Activated naive CD4-positive, alpha-beta T cell treated with anti-CD3 and anti-CD28 coated beads for 36 hours (primary cell): ENCODE measurements at regions not wholly inside any gene's neighbourhood (a gene's known extent, or its start where the extent isn't known, plus 50 kb on each side); places are given as distances from the start of the nearest gene placed in this dataset.
"Not testable (repeated sequence)": the region's sequence is repeated elsewhere in the genome, so short reads cannot be mapped to it uniquely, and the experiment has no call there.

ENCODE experiments used
- CTCF ChIA-PET: fragments of 350-600 bp; sonication (Branson Sonifier 250); formaldehyde crosslinking; loops from one replicate; lab custom pipeline; 2021; ENCODE audit warnings: antibody characterized with exemption; lab: Charles Lee
- DNase-seq: peaks from one replicate; pipeline ENCODE4 v3.0.0-alpha.2; 2020
- H3K27ac Mint-ChIP-seq: one replicate; pipeline ENCODE4 v1.8.0; 2021; ENCODE audit warnings: mild to moderate bottlenecking, mixed read lengths
- H3K27me3 Mint-ChIP-seq: one replicate; pipeline ENCODE4 v1.8.0; 2021; ENCODE audit warnings: low read depth, mixed read lengths
- H3K36me3 Mint-ChIP-seq: one replicate; pipeline ENCODE4 v1.8.0; 2021; ENCODE audit warnings: low read depth, mixed read lengths
- H3K4me1 Mint-ChIP-seq: one replicate; pipeline ENCODE4 v1.8.0; 2021; ENCODE audit warnings: low read depth, mixed read lengths
- H3K4me3 Mint-ChIP-seq: one replicate; pipeline ENCODE4 v1.8.0; 2021; ENCODE audit warnings: mild to moderate bottlenecking, moderate library complexity, mixed read lengths
- H3K9me3 Mint-ChIP-seq: one replicate; pipeline ENCODE4 v1.8.0; 2021; ENCODE audit warnings: mixed read lengths
- intact Hi-C: fragments of 100-400 bp; cut with micrococcal nuclease; formaldehyde crosslinking; loops from one replicate; pipeline ENCODE4 v1.15.1; 2023

GRCh38 chr14:87758876-87759275, 234.1 kb downstream of the GALC start:
- DNase-seq: no peak
- Mint-ChIP-seq H3K27me3 (no peaks in the 10 kb centered on the region), H3K9me3 (peaks cover 13% of the 10 kb centered on the region), H3K4me1 (no peaks in the 10 kb centered on the region), H3K27ac (no peak overlapping the region), H3K36me3 (peaks cover 6% of the 10 kb centered on the region), H3K4me3 (no peak overlapping the region)
- intact Hi-C loops: no loop called here
- CTCF ChIA-PET: interaction anchor here (1.0 kb wide), 1 partner anchor 56 kb away, joined by 3 read pairs; no protein-coding TSS in a partner anchor

- CTCF ChIA-PET: no interaction called here
Measured at GRCh38 chr14:87756661-87757060, 236.3 kb downstream of the GALC start.

GRCh38 chr14:87754520-87755223, 238.3 kb downstream of the GALC start:
- intact Hi-C loops: no loop called here
- H3K9me3 Mint-ChIP-seq: no peaks in the 10 kb centered on the region
- H3K4me3 Mint-ChIP-seq: no peak overlapping the region
- H3K27ac Mint-ChIP-seq: no peak overlapping the region
- CTCF ChIA-PET: interaction anchor here (0.5 kb wide), 1 partner anchor 12 kb away, joined by 3 read pairs; no protein-coding TSS in a partner anchor
- H3K27me3 Mint-ChIP-seq: no peaks in the 10 kb centered on the region
- no peak for DNase-seq
- no peaks in the 10 kb centered on the region for H3K36me3 Mint-ChIP-seq
- no peaks in the 10 kb centered on the region for H3K4me1 Mint-ChIP-seq

More at GRCh38 chr14:87756661-87757060, 236.3 kb downstream of the GALC start:
- Mint-ChIP-seq H3K4me3 (no peak overlapping the region), H3K4me1 (no peaks in the 10 kb centered on the region), H3K27ac (no peak overlapping the region), H3K9me3 (no peaks in the 10 kb centered on the region), H3K27me3 (no peaks in the 10 kb centered on the region), H3K36me3 (no peaks in the 10 kb centered on the region)
- no peak for DNase-seq
- intact Hi-C loops: no loop called here

GRCh38 chr14:87748558-87748957, 244.4 kb downstream of the GALC start:
- H3K4me3 Mint-ChIP-seq: no peak overlapping the region
- CTCF ChIA-PET: interaction anchor here (1.2 to 2.9 kb wide), 2 partner anchors 10 to 57 kb away, joined by 4 to 10 read pairs; no protein-coding TSS in a partner anchor
- intact Hi-C loops: no loop called here
- H3K4me1 Mint-ChIP-seq: no peaks in the 10 kb centered on the region
- H3K9me3 Mint-ChIP-seq: no peaks in the 10 kb centered on the region
- no peak for DNase-seq
- no peaks in the 10 kb centered on the region for H3K36me3 Mint-ChIP-seq
- no peak overlapping the region for H3K27ac Mint-ChIP-seq
- H3K27me3 Mint-ChIP-seq: no peaks in the 10 kb centered on the region

GRCh38 chr14:87745507-87746118, 247.4 kb downstream of the GALC start:
- H3K9me3 Mint-ChIP-seq: no peaks in the 10 kb centered on the region
- no peak overlapping the region for H3K27ac Mint-ChIP-seq
- CTCF ChIA-PET: interaction anchor here (0.6 to 4.2 kb wide), 11 partner anchors 8 to 1127 kb away, joined by 3 to 29 read pairs (median 4); no protein-coding TSS in a partner anchor
- intact Hi-C loops: loop anchor here (1.0 kb wide), 1 partner anchor 151 kb away; no protein-coding TSS in a partner anchor
- no peaks in the 10 kb centered on the region for H3K4me1 Mint-ChIP-seq
- DNase-seq: peak; percentile 43
- H3K27me3 Mint-ChIP-seq: no peaks in the 10 kb centered on the region
- H3K4me3 Mint-ChIP-seq: no peak overlapping the region
- no peaks in the 10 kb centered on the region for H3K36me3 Mint-ChIP-seq

- H3K4me1 Mint-ChIP-seq, H3K36me3 Mint-ChIP-seq, CTCF ChIA-PET, DNase-seq, H3K4me3 Mint-ChIP-seq, H3K27ac Mint-ChIP-seq, intact Hi-C loops, H3K27me3 Mint-ChIP-seq, H3K9me3 Mint-ChIP-seq: not testable (repeated sequence)
Measured at GRCh38 chr14:87734577-87735360, 258.2 kb downstream of the GALC start.

- CTCF ChIA-PET: not testable (repeated sequence)
Measured at GRCh38 chr14:87733115-87733514, 259.9 kb downstream of the GALC start.

GRCh38 chr14:87732562-87732961, 260.4 kb downstream of the GALC start:
- no peaks in the 10 kb centered on the region for H3K27me3 Mint-ChIP-seq
- H3K27ac Mint-ChIP-seq: no peak overlapping the region
- H3K4me3 Mint-ChIP-seq: no peak overlapping the region
- no peaks in the 10 kb centered on the region for H3K9me3 Mint-ChIP-seq
- CTCF ChIA-PET: no interaction called here
- DNase-seq: no peak
- no peaks in the 10 kb centered on the region for H3K4me1 Mint-ChIP-seq
- intact Hi-C loops: no loop called here
- H3K36me3 Mint-ChIP-seq: no peaks in the 10 kb centered on the region

More at GRCh38 chr14:87733115-87733514, 259.9 kb downstream of the GALC start:
- H3K36me3 Mint-ChIP-seq, H3K4me1 Mint-ChIP-seq, H3K27ac Mint-ChIP-seq, DNase-seq, intact Hi-C loops, H3K9me3 Mint-ChIP-seq, H3K4me3 Mint-ChIP-seq, H3K27me3 Mint-ChIP-seq: not testable (repeated sequence)

GRCh38 chr14:87725318-87725717, 267.7 kb downstream of the GALC start:
- H3K27me3 Mint-ChIP-seq: peaks cover 5% of the 10 kb centered on the region
- no peaks in the 10 kb centered on the region for H3K9me3 Mint-ChIP-seq
- no peak overlapping the region for H3K4me3 Mint-ChIP-seq
- no peaks in the 10 kb centered on the region for H3K36me3 Mint-ChIP-seq
- H3K4me1 Mint-ChIP-seq: no peaks in the 10 kb centered on the region
- DNase-seq: no peak
- H3K27ac Mint-ChIP-seq: no peak overlapping the region
- CTCF ChIA-PET: no interaction called here
- intact Hi-C loops: no loop called here

- Mint-ChIP-seq H3K36me3 (no peaks in the 10 kb centered on the region), H3K4me3 (no peak overlapping the region), H3K27me3 (no peaks in the 10 kb centered on the region), H3K4me1 (no peaks in the 10 kb centered on the region), H3K9me3 (no peaks in the 10 kb centered on the region), H3K27ac (no peak overlapping the region)
- CTCF ChIA-PET: no interaction called here
- intact Hi-C loops: no loop called here
- DNase-seq: no peak
Measured at GRCh38 chr14:87712396-87713090, 280.4 kb downstream of the GALC start.

- CTCF ChIA-PET: no interaction called here
- intact Hi-C loops: no loop called here
- Mint-ChIP-seq H3K9me3 (no peaks in the 10 kb centered on the region), H3K27me3 (no peaks in the 10 kb centered on the region), H3K27ac (no peak overlapping the region), H3K4me3 (no peak overlapping the region), H3K36me3 (no peaks in the 10 kb centered on the region), H3K4me1 (no peaks in the 10 kb centered on the region)
- DNase-seq: no peak
Measured at GRCh38 chr14:87705439-87705896, 287.5 kb downstream of the GALC start.

GRCh38 chr14:87698481-87698880, 294.5 kb downstream of the GALC start:
- DNase-seq: no peak
- Mint-ChIP-seq H3K27me3 (peaks cover 2% of the 10 kb centered on the region), H3K27ac (no peak overlapping the region), H3K4me1 (no peaks in the 10 kb centered on the region), H3K36me3 (no peaks in the 10 kb centered on the region), H3K9me3 (no peaks in the 10 kb centered on the region), H3K4me3 (no peak overlapping the region)
- intact Hi-C loops: no loop called here
- CTCF ChIA-PET: no interaction called here
